PC-3 (cell line): ENCODE measurements at regions not wholly inside any gene's neighbourhood (a gene's known extent, or its start where the extent isn't known, plus 50 kb on each side); places are given as distances from the start of the nearest gene placed in this dataset.

ENCODE experiments used
- CTCF ChIP-seq: fragments of 300-600 bp; sonication (generic); conservative IDR thresholded peaks from 2 replicates; pipeline ENCODE4 v1.5.1; 2017; ENCODE audit warnings: antibody characterized with exemption, low read depth, mild to moderate bottlenecking, low read length
- EZH2 ChIP-seq: fragments of 300-600 bp; sonication (generic); IDR thresholded peaks from one replicate; pipeline ENCODE4 v1.6.1; 2017; ENCODE audit warnings: antibody characterized with exemption, mild to moderate bottlenecking, low read length; ENCODE audit not compliant: unreplicated experiment
- EZH2phosphoT487 ChIP-seq: fragments of 300-600 bp; sonication (generic); IDR thresholded peaks from 2 replicates; pipeline ENCODE4 v1.6.1; 2018; ENCODE audit warnings: mild to moderate bottlenecking, antibody characterized with exemption, low read length, borderline replicate concordance

DNA sequence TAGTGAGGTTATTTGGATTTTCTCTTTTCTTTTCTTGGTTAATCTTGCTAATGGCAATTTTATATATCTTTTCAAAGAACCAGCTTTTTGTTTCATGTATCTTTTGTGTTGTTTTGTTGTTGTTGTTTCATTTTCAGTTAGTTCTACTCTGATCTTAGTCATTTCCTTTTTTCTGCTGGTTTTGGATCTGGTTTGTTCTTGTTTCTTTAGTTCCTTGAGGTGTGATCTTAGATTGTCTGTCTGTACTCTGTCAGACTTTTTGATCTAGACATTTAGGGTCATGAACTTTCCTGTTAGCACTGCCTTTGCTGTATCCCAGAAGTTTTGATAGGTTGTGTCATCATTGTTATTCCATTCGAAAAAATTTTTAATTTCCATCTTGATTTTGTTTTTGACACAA lies 399.7 kb downstream of the TLE1 start:
- no peak for TF ChIP-seq CTCF
- no peak for TF ChIP-seq EZH2
- TF ChIP-seq EZH2phosphoT487 = no peak
